Daoy (cell line): ENCODE measurements at regions not wholly inside any gene's neighbourhood (a gene's known extent, or its start where the extent isn't known, plus 50 kb on each side); places are given as distances from the start of the nearest gene placed in this dataset.

ENCODE experiments used
- DNase-seq: peaks from one replicate; pipeline ENCODE4 v3.0.0-alpha.2; 2015; ENCODE audit warnings: low read depth

- no peak for DNase-seq
These were observed 582.6 kb downstream of the NR2F1-AS1 start for GRCh38 chr5:92998456-92998855.

DNA sequence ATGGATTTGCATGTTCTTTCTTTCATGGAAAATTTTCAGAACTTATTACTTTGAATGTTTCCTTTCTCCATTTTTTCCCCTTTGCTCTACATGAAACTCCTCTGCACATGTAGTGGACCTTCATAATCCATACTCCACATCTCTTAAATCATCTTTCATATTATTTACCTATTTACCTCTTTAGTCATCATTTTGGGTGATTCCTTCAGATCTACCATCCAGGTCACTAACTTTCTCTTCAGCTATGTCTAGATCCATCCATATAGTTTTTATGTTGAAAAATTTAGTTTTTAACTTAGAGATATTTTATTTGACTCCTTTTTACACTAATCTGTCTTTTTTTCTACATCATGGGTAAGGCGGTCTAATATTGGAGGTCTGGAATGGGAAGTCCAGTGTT lies 586.6 kb downstream of the NR2F1-AS1 start:
- DNase-seq, result no peak

DNA sequence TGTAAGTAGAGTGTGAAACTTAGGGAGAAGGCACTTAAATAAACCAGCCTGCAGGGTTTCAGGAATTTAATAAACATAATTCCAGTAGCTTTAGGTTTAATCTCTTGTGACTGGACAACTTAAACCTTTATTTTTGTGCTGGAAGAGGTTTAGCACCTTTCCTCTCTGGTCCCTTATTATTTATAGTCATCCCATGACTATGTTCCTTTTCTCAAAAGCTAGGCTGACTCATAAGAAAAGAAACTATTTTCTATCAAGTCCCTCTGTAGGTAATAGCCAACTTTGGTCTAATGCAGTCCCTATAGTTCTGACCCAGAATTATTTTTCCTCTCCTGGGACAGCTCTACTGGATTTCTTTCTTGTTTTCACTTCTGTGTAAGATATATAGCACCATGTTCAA lies 588.9 kb downstream of the NR2F1-AS1 start:
- no peak for DNase-seq

DNA sequence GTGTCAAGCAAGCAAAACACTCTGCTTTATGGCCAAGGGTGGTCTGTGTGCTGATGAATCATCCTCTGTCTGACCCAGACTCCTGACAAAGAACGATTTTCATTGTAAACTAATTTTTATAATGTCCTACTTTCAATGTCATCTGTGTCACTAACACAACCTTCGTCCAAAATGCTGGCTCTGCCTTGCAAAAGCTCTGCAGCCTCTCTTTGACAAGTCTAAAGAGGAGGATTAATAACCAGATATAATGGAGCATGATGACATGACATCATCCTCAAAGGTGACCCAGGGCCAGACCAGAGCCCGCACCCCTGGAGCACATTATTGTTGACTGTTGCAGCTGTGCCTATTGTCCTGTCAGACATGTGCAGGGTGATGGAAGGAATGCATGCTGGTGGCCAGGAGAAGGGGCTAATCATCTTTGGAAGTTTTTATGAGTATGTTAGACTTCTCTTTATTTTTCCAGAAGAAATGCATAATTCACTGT lies 589.4 kb downstream of the NR2F1-AS1 start:
- DNase-seq, result no peak

GRCh38 chr5:92990771-92991170 lies 590.2 kb downstream of the NR2F1-AS1 start:
- no peak for DNase-seq

DNA sequence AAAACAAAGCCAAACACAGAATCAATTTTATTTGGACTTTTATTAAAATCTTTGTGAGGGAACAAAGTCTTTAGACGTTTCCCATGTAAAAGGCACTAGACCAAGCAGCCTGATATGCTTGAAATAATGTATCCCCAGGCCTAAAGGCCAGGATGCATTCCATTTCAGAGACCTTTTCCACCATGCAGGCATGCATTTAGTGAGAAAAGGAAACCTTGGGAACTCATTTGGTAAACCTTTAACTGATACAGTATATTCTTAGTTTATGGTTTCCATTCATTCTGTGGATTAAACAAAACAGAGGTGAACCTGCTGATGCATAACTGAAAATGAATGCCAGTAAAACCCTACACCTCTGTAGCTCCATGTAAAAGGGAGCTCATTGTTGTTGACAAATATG lies 600.0 kb downstream of the NR2F1-AS1 start:
- DNase-seq, result no peak

DNA sequence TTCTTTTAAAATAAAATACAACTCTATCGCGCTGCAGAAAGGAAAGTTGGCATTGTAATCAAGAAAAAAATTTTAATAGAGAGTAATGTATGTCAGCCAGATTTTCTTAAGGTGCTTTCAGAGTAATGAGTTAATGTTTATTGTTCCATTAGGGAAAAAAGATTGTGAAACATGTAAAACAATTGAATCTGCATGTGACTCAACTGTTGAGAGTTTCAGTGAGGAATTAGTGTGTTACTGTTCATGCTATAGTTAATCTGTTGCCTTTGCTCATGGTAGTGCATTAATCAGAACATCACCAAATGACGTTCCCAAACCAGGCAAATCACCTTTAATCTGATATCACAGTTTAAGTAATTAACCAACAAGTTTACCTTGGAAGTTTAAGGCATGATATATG lies 600.5 kb downstream of the NR2F1-AS1 start:
- DNase-seq, result no peak

- no peak for DNase-seq
These were observed 601.3 kb downstream of the NR2F1-AS1 start for GRCh38 chr5:92979716-92980115.

DNA sequence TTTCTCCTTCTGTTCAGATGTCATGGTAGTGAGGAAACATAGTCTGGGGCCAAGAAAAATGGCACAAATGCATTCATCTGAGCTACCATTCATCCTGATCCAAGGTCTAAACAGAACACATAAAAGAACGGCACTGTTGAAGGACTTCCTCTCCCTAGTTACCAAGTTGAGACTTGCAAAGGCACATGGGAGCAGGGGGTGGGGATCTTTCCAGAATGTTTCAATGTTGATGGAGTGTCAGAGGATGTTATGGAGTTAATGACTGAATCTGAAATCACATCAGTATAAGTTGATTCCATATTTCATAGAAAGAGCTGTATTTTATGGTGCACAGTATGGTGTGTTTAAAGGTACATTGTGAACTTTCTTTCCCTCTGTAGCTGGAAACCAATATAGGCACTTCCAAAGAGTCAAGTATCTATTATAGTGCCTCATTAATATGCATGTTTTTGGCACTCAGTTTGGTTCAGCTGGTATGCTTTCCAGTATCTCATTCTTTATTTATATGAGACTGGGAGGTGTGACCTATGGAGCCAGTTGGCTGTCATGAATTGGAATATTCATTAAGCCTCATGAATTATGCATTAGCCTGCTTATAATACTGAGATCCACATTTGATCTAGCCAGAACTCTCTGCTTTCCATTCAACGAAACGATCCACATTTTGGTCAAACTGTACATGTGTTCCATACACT lies 603.0 kb downstream of the NR2F1-AS1 start:
- no peak for DNase-seq

DNA sequence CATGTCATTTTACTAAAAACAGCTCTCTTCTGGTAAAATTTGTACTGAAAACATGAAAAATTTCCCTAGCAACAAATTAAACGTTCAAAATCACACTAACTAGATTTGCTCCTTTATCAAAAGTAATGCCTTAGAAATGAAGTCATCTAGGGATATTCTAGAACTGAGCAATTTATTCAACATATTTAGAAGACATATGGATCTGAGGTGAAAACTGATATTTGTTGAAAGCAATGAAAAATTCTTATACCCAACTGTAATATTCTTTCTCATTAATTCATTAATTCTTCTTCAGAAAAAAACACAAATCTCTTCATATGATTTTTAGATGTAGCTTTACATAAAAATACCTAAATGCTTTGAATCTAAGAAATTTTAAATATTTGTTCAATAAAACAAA lies 604.9 kb downstream of the NR2F1-AS1 start:
- no peak for DNase-seq

GRCh38 chr5:92969781-92970237 lies 611.2 kb downstream of the NR2F1-AS1 start:
- no peak for DNase-seq

GRCh38 chr5:92969191-92969780 lies 611.7 kb downstream of the NR2F1-AS1 start:
- no peak for DNase-seq

- no peak for DNase-seq
These were observed 617.2 kb downstream of the NR2F1-AS1 start for GRCh38 chr5:92963800-92964199.

DNA sequence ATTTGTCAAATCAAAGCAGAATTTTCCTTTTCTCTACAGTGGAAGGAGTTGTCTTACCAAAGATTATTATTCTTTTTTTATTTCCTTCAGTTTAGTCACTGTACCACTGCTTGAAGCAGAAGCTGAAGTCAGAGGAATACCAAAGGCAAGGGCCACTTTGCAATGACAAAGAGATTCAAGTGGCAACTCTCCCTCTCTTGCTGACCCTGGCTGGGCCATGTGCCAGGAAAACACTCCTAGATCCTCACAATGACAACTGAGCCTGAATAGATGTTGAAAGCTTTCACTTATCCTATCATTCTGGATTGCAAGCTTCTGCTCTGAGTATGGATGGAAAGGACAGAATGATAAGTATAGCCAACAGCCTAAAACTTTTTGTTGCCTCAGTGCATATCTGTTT lies 618.3 kb downstream of the NR2F1-AS1 start:
- no peak for DNase-seq

DNA sequence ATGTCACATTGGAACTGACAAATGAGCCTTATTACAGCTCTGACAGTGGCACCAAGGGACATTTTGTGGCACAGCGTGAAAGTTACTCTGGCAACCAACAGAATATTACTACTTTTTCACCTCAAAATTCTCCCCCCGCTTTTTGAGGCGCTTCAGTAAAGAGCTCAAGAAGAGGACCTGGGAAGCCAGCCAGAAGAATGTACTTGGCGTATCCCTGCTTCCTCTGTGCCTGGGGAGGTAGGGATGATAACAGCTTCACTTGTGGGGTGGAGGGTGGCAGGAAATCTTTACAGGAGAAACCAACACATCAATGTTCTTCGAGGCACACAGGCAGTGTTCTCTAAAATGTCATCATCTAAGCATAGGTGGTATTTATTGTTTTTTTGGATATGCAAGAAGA lies 624.1 kb downstream of the NR2F1-AS1 start:
- no peak for DNase-seq

DNA sequence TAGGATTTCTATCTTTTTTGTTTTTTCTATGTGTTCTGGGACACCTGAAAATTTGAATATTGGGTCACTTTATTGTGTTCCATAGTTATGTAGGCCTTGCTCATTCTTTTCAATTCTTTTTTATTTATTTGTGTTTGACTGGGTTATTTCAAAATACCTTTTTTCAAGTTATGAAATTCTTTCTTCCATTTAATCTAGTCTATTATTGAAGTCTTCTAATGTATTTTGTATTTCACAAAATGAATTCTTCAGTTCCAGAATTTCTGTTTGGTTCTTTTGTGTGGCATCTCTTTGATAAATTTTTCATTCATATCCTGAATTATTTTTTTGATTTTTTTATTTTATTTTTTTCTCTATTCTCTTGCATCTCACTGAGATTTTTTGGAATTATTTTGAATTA lies 628.8 kb downstream of the NR2F1-AS1 start:
- DNase-seq, result no peak

DNA sequence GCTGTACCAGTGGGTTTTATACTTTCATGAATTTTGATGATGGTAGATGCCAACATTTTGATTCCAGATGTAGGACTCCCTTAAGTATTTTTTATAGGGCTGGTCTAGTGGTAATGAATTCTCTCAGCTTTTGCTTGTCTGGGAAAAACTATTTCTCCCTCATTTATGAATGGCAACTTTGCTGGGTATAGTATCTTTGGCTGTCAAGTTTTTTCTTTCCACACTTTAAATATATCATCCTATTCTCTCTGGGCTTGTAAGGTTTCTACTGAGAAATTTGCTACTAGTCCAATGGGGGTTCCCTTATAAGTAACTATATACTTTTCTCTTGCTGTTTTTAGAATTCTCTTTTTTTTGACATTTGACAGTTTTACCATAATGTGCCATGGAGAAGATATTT lies 629.3 kb downstream of the NR2F1-AS1 start:
- no peak for DNase-seq

GRCh38 chr5:92946546-92946945 lies 634.5 kb downstream of the NR2F1-AS1 start:
- no peak for DNase-seq

DNA sequence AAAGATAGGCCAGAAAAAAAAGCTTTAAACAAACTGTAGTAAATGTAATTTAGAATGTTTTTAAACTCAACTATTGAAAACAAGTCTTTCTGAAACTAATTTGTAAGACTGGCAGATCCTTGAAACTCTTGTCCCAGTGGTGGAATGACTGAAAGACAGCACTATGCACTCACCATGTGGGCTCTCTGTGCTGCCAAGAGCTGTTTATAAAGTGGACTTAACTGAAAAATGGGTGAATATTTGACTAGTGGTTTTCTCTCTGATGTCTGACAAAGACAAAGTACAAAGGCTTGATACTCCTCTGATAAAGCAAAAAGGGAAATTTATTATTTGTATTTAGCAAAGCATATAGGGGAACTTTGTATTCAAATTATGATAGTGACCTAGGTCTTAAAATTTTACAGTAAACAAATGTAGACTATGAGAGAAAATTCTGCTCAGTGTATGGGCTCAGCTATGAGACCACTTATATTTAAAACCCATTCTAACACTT lies 635.4 kb downstream of the NR2F1-AS1 start:
- DNase-seq, result no peak

GRCh38 chr5:92944903-92945604 lies 636.0 kb downstream of the NR2F1-AS1 start:
- no peak for DNase-seq

- DNase-seq, result no peak
These were observed 636.7 kb downstream of the NR2F1-AS1 start for GRCh38 chr5:92944337-92944736.

GRCh38 chr5:92942762-92943161 lies 638.3 kb downstream of the NR2F1-AS1 start:
- no peak for DNase-seq

DNA sequence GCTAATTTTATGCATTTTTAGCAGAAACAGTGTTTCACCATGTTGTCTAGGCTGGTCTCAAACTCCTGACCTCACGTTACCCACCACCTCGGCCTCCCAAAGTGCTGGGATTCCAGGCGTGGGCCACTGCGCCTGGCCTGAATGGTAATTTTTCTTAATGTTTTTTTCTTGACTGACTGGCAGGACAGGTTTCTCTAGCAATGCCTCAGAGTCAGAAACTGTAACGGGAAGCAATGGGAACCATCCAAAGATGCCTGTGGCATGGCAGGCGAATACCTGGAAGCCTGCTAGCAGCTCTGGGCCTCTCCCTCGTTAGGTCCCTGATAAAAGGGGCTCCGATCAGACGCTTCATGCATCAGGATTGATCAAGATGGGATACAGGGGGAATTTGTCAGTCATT lies 639.2 kb downstream of the NR2F1-AS1 start:
- no peak for DNase-seq
